GM19324 (cell line): ENCODE measurements at regions not wholly inside any gene's neighbourhood (a gene's known extent, or its start where the extent isn't known, plus 50 kb on each side); places are given as distances from the start of the nearest gene placed in this dataset.
"Not testable (repeated sequence)": the region's sequence is repeated elsewhere in the genome, so short reads cannot be mapped to it uniquely, and the experiment has no call there.

Source experiments
- ATAC-seq: cut with Tn5 transposase; IDR thresholded peaks from one replicate; pipeline ENCODE4 v1.9.1; 2021; ENCODE audit warnings: mild to moderate bottlenecking, moderate library complexity; ENCODE audit not compliant: unreplicated experiment, low FRiP score

GRCh38 chr12:25341877-25342276, 91.1 kb upstream of the KRAS start:
- not testable (repeated sequence) for ATAC-seq

- ATAC-seq = no peak
Measured at GRCh38 chr12:25337916-25338315, 87.2 kb upstream of the KRAS start.

GRCh38 chr12:25332143-25332542, 81.4 kb upstream of the KRAS start:
- ATAC-seq = peak; percentile 59

GRCh38 chr12:25328072-25328712, 77.5 kb upstream of the KRAS start:
- ATAC-seq = no peak

- ATAC-seq = no peak
Measured at GRCh38 chr12:25327321-25327720, 76.6 kb upstream of the KRAS start.

- no peak for ATAC-seq
Measured at GRCh38 chr12:25326326-25326725, 75.6 kb upstream of the KRAS start.

GRCh38 chr12:25324861-25325260, 74.1 kb upstream of the KRAS start:
- ATAC-seq = no peak

- no peak for ATAC-seq
Measured at GRCh38 chr12:25323581-25323982, 72.9 kb upstream of the KRAS start.

GRCh38 chr12:25322918-25323531, 72.3 kb upstream of the KRAS start:
- no peak for ATAC-seq

- ATAC-seq = no peak
Measured at GRCh38 chr12:25322351-25322750, 71.6 kb upstream of the KRAS start.

- ATAC-seq = no peak
Measured at GRCh38 chr12:25321772-25322171, 71.0 kb upstream of the KRAS start.

GRCh38 chr12:25320123-25321006, 69.6 kb upstream of the KRAS start:
- ATAC-seq = peak; percentile 61

- ATAC-seq = no peak
Measured at GRCh38 chr12:25319233-25319984, 68.7 kb upstream of the KRAS start.

GRCh38 chr12:25317553-25317952, 66.8 kb upstream of the KRAS start:
- no peak for ATAC-seq

GRCh38 chr12:25315388-25315787, 64.7 kb upstream of the KRAS start:
- ATAC-seq = no peak

- not testable (repeated sequence) for ATAC-seq
Measured at GRCh38 chr12:25313266-25313990, 62.7 kb upstream of the KRAS start.

- ATAC-seq = no peak
Measured at GRCh38 chr12:25311506-25311905, 60.8 kb upstream of the KRAS start.

- not testable (repeated sequence) for ATAC-seq
Measured at GRCh38 chr12:25310071-25310470, 59.3 kb upstream of the KRAS start.

GRCh38 chr12:25308756-25309155, 58.0 kb upstream of the KRAS start:
- ATAC-seq = no peak

- no peak for ATAC-seq
Measured at GRCh38 chr12:25307818-25308217, 57.1 kb upstream of the KRAS start.
